PC-3 (cell line): ENCODE measurements at regions not wholly inside any gene's neighbourhood (a gene's known extent, or its start where the extent isn't known, plus 50 kb on each side); places are given as distances from the start of the nearest gene placed in this dataset.

Experiments
- ATAC-seq: fragments of 200-7000 bp; cut with Tn5 transposase; 2 replicates; pipeline ENCODE4 v1.9.1; 2020; ENCODE audit warnings: mild to moderate bottlenecking, moderate library complexity
- BruUV-seq: library from RNA; stranded (reverse); fragments of 400-500 nt; replicated peaks from 2 replicates; lab custom pipeline; 2021; lab: Mats Ljungman, UMichigan
- CTCF ChIA-PET: fragments of 300-600 bp; sonication (Branson Sonifier 250); formaldehyde crosslinking; loops from one replicate; lab custom pipeline; 2022; ENCODE audit warnings: antibody characterized with exemption; lab: Charles Lee
- POLR2A ChIA-PET: fragments of 300-600 bp; sonication (Branson Sonifier 250); formaldehyde crosslinking; loops from one replicate; lab custom pipeline; 2022; ENCODE audit warnings: antibody characterized with exemption; ENCODE audit not compliant: unreplicated experiment; lab: Charles Lee
- DNase-seq: peaks from one replicate; pipeline ENCODE4 v3.0.0-alpha.2; 2015
- H2AFZ ChIP-seq: fragments of 300-600 bp; sonication (generic); 2 replicates; pipeline ENCODE4 v1.6.0; 2016; ENCODE audit warnings: antibody characterized with exemption, low read length
- H3F3A ChIP-seq: fragments of 300-600 bp; sonication (generic); one replicate; pipeline ENCODE4 v1.6.0; 2017; ENCODE audit warnings: antibody characterized with exemption, low read length, control low read depth, mild to moderate bottlenecking; ENCODE audit not compliant: unreplicated experiment
- H3K27ac ChIP-seq: fragments of 300-600 bp; sonication (generic); 2 replicates; pipeline ENCODE4 v1.5.1; 2016; ENCODE audit warnings: mild to moderate bottlenecking, low read length
- H3K27me3 ChIP-seq: fragments of 300-600 bp; sonication (generic); 2 replicates; pipeline ENCODE4 v1.6.1; 2016; ENCODE audit warnings: low read length, mixed read lengths
- H3K36me3 ChIP-seq: fragments of 300-600 bp; sonication (generic); 2 replicates; pipeline ENCODE4 v1.6.1; 2016; ENCODE audit warnings: low read depth, mixed run types, low read length, mixed read lengths
- H3K4me1 ChIP-seq: fragments of 300-600 bp; sonication (generic); 2 replicates; pipeline ENCODE4 v1.5.1; 2016; ENCODE audit warnings: low read length; ENCODE audit not compliant: insufficient read depth
- H3K4me2 ChIP-seq: fragments of 300-600 bp; sonication (generic); 2 replicates; pipeline ENCODE4 v1.6.0; 2016; ENCODE audit warnings: low read length
- H3K4me3 ChIP-seq: fragments of 300-600 bp; sonication (generic); 2 replicates; pipeline ENCODE4 v1.5.1; 2016; ENCODE audit warnings: mild to moderate bottlenecking, low read length, mixed read lengths
- H3K79me2 ChIP-seq: fragments of 300-600 bp; sonication (generic); 2 replicates; pipeline ENCODE4 v1.6.1; 2017; ENCODE audit warnings: low read length, mixed read lengths
- H3K9ac ChIP-seq: fragments of 300-600 bp; sonication (generic); 2 replicates; pipeline ENCODE4 v1.6.0; 2016; ENCODE audit warnings: mild to moderate bottlenecking, low read length
- H3K9me2 ChIP-seq: fragments of 300-600 bp; sonication (generic); replicated peaks from 2 replicates; pipeline ENCODE4 v1.6.1; 2016; ENCODE audit warnings: mixed run types, low read length, mixed read lengths
- H3K9me3 ChIP-seq: fragments of 300-600 bp; sonication (generic); 2 replicates; pipeline ENCODE4 v1.6.1; 2016; ENCODE audit warnings: low read length, mixed read lengths
- H4K20me1 ChIP-seq: fragments of 300-600 bp; sonication (generic); 2 replicates; pipeline ENCODE4 v1.6.1; 2016; ENCODE audit warnings: low read length, mixed read lengths
- CTCF ChIP-seq: fragments of 300-600 bp; sonication (generic); conservative IDR thresholded peaks from 2 replicates; pipeline ENCODE4 v1.5.1; 2017; ENCODE audit warnings: antibody characterized with exemption, low read depth, mild to moderate bottlenecking, low read length
- EZH2 ChIP-seq: fragments of 300-600 bp; sonication (generic); IDR thresholded peaks from one replicate; pipeline ENCODE4 v1.6.1; 2017; ENCODE audit warnings: antibody characterized with exemption, mild to moderate bottlenecking, low read length; ENCODE audit not compliant: unreplicated experiment
- EZH2phosphoT487 ChIP-seq: fragments of 300-600 bp; sonication (generic); IDR thresholded peaks from 2 replicates; pipeline ENCODE4 v1.6.1; 2018; ENCODE audit warnings: mild to moderate bottlenecking, antibody characterized with exemption, low read length, borderline replicate concordance
- intact Hi-C: fragments of 100-400 bp; cut with micrococcal nuclease; formaldehyde crosslinking; loops from 2 replicates; pipeline ENCODE4 v1.9.0; 2023

GRCh38 chr22:22957090-22957489, 69.5 kb downstream of the IGLL5 start:
- DNase-seq (no peak), ATAC-seq (no peak)
- H3K9ac ChIP-seq, result no peak overlapping the region
- POLR2A ChIA-PET, result no interaction called here
- H3K27me3 ChIP-seq, result peaks cover 24% of the 10 kb centered on the region
- H3K4me3 ChIP-seq, result no peak overlapping the region
- H3K79me2 ChIP-seq, result no peaks in the 10 kb centered on the region
- H2AFZ ChIP-seq, result no peak overlapping the region
- H3K4me2 ChIP-seq, result no peak overlapping the region
- no peaks in the 10 kb centered on the region for H3K9me3 ChIP-seq
- H3K27ac ChIP-seq, result no peak overlapping the region
- H3K36me3 ChIP-seq, result no peaks in the 10 kb centered on the region; the same call in 1 of the 2 replicates
- no peaks in the 10 kb centered on the region for H4K20me1 ChIP-seq
- no peaks in the 10 kb centered on the region for H3F3A ChIP-seq
- BruUV-seq, result no TSS peak
- no peaks in the 10 kb centered on the region for H3K9me2 ChIP-seq
- CTCF ChIA-PET, result no interaction called here
- H3K4me1 ChIP-seq, result no peaks in the 10 kb centered on the region
- TF ChIP-seq CTCF, result no peak
- TF ChIP-seq EZH2phosphoT487, result no peak
- TF ChIP-seq EZH2, result no peak
- intact Hi-C loops, result loop anchor here (2.0 to 5.0 kb wide), 4 partner anchors 108 to 495 kb away; no protein-coding TSS in a partner anchor

- intact Hi-C loops, result loop anchor here (5.0 kb wide), 3 partner anchors 171 to 496 kb away; no protein-coding TSS in a partner anchor
- CTCF ChIA-PET, result interaction anchor here (0.7 to 2.0 kb wide), 2 partner anchors 16 to 83 kb away, joined by 3 to 8 read pairs; no protein-coding TSS in a partner anchor
- no peaks in the 10 kb centered on the region for H3K4me1 ChIP-seq
Observed at GRCh38 chr22:22958621-22959020, 71.0 kb downstream of the IGLL5 start.

More at GRCh38 chr22:22958621-22959020, 71.0 kb downstream of the IGLL5 start:
- no peaks in the 10 kb centered on the region for H3F3A ChIP-seq
- POLR2A ChIA-PET, result interaction anchor here (0.6 kb wide), 1 partner anchor 162 kb away, joined by 3 read pairs; no protein-coding TSS in a partner anchor
- no peak overlapping the region for H3K27ac ChIP-seq
- DNase-seq, result no peak
- no peaks in the 10 kb centered on the region for H4K20me1 ChIP-seq
- H3K27me3 ChIP-seq, result peaks cover 16% of the 10 kb centered on the region
- no peak overlapping the region for H3K4me3 ChIP-seq
- H3K36me3 ChIP-seq, result no peaks in the 10 kb centered on the region; the same call in 1 of the 2 replicates
- H3K9me3 ChIP-seq, result no peaks in the 10 kb centered on the region
- H3K9ac ChIP-seq, result no peak overlapping the region
- no peaks in the 10 kb centered on the region for H3K9me2 ChIP-seq
- H3K4me2 ChIP-seq, result no peak overlapping the region
- BruUV-seq, result no TSS peak
- no peaks in the 10 kb centered on the region for H3K79me2 ChIP-seq
- TF ChIP-seq EZH2 (no peak), CTCF (no peak), EZH2phosphoT487 (no peak)
- no peak for ATAC-seq
- H2AFZ ChIP-seq, result no peak overlapping the region
